ENCODE measurements at regions not wholly inside any gene's neighbourhood (a gene's known extent, or its start where the extent isn't known, plus 50 kb on each side); places are given as distances from the start of the nearest gene placed in this dataset.

DNA sequence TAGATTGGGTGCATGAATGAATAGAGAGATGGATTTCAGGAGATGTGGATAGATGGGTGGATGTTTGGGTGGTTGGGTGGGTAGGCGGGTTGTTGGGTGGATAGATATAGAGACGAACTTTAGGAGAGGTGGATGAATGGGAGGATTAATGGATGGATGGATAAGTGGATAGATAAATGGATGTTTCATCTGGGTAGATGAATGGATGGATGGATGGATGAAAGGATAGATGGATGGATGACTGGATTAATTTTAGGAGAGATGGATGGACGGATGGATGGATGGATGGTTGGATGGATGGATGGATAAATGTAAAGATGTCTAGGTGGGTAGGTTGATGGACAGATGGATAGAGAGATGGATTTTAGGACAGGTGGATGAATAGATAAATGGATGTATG, 511.3 kb downstream of the MIAT start:
- TF ChIP-seq, protein P1, sequence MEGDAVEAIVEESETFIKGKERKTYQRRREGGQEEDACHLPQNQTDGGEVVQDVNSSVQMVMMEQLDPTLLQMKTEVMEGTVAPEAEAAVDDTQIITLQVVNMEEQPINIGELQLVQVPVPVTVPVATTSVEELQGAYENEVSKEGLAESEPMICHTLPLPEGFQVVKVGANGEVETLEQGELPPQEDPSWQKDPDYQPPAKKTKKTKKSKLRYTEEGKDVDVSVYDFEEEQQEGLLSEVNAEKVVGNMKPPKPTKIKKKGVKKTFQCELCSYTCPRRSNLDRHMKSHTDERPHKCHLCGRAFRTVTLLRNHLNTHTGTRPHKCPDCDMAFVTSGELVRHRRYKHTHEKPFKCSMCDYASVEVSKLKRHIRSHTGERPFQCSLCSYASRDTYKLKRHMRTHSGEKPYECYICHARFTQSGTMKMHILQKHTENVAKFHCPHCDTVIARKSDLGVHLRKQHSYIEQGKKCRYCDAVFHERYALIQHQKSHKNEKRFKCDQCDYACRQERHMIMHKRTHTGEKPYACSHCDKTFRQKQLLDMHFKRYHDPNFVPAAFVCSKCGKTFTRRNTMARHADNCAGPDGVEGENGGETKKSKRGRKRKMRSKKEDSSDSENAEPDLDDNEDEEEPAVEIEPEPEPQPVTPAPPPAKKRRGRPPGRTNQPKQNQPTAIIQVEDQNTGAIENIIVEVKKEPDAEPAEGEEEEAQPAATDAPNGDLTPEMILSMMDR (IDR thresholded peaks at IDR 0.05; ENCODE audit: low read depth, low read length), result no peak
- no peak for TF ChIP-seq EZH2phosphoT487 (IDR thresholded peaks at IDR 0.05; ENCODE audit: low read depth)
